ENCODE measurements at regions not wholly inside any gene's neighbourhood (a gene's known extent, or its start where the extent isn't known, plus 50 kb on each side); places are given as distances from the start of the nearest gene placed in this dataset.
"Not testable (repeated sequence)": the region's sequence is repeated elsewhere in the genome, so short reads cannot be mapped to it uniquely, and the experiment has no call there.

GRCh38 chr18:77329651-77330050 lies 80.0 kb downstream of the GALR1 start:
- DNase-seq = no peak

- DNase-seq = no peak
These were observed 85.2 kb downstream of the GALR1 start for GRCh38 chr18:77334876-77335275.

- DNase-seq = no peak
These were observed 88.0 kb downstream of the GALR1 start for GRCh38 chr18:77337604-77338003.

GRCh38 chr18:77339093-77339492 lies 89.4 kb downstream of the GALR1 start:
- DNase-seq = no peak

GRCh38 chr18:77339623-77340022 lies 90.0 kb downstream of the GALR1 start:
- DNase-seq = no peak

GRCh38 chr18:77340815-77341214 lies 91.2 kb downstream of the GALR1 start:
- DNase-seq = no peak

GRCh38 chr18:77341527-77342325 lies 92.1 kb downstream of the GALR1 start:
- no peak for DNase-seq

- DNase-seq = no peak
These were observed 93.1 kb downstream of the GALR1 start for GRCh38 chr18:77342736-77343135.

- DNase-seq = no peak
These were observed 94.3 kb downstream of the GALR1 start for GRCh38 chr18:77343846-77344510.

- no peak for DNase-seq
These were observed 95.3 kb downstream of the GALR1 start for GRCh38 chr18:77344786-77345500.

GRCh38 chr18:77346208-77346810 lies 96.7 kb downstream of the GALR1 start:
- peak; percentile 24 for DNase-seq

GRCh38 chr18:77353349-77353748 lies 103.7 kb downstream of the GALR1 start:
- DNase-seq = not testable (repeated sequence)

GRCh38 chr18:77359561-77360314 lies 110.1 kb downstream of the GALR1 start:
- no peak for DNase-seq

- DNase-seq = peak; percentile 7
These were observed 110.9 kb downstream of the GALR1 start for GRCh38 chr18:77360315-77361190.

- DNase-seq = no peak
These were observed 111.7 kb downstream of the GALR1 start for GRCh38 chr18:77361382-77361781.

GRCh38 chr18:77365667-77366066 lies 116.0 kb downstream of the GALR1 start:
- no peak for DNase-seq

GRCh38 chr18:77366067-77366719 lies 116.5 kb downstream of the GALR1 start:
- peak; percentile 54 for DNase-seq

GRCh38 chr18:77366720-77367641 lies 117.3 kb downstream of the GALR1 start:
- DNase-seq = peak; percentile 83

GRCh38 chr18:77369644-77370043 lies 120.0 kb downstream of the GALR1 start:
- no peak for DNase-seq
